MV-4-11 (cell line): ENCODE measurements at regions not wholly inside any gene's neighbourhood (a gene's known extent, or its start where the extent isn't known, plus 50 kb on each side); places are given as distances from the start of the nearest gene placed in this dataset.
"Not testable (repeated sequence)": the region's sequence is repeated elsewhere in the genome, so short reads cannot be mapped to it uniquely, and the experiment has no call there.

ENCODE experiments used
- DNase-seq: peaks from one replicate; lab custom pipeline; 2025; lab: John Stamatoyannopoulos, UW

DNA sequence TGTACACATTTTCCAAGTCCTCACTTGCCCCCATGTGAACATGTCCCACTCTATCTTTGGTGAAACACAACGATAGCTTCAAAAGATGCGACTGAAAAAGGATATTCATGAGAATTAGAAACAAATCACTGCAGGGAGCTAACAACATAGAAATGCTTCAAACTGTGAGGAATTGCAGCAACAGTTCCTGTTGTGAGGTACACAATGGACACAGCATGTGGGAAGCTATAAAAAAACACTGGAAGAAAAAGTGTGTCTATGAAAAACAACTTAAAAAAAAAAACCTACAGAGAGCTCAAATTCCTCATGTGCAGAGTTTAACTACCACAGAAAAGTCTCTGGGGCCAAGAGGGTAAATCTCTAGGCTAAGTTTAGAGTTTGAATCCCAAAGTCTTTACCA lies 51.6 kb upstream of the BLTP1 start:
- DNase-seq: no peak

DNA sequence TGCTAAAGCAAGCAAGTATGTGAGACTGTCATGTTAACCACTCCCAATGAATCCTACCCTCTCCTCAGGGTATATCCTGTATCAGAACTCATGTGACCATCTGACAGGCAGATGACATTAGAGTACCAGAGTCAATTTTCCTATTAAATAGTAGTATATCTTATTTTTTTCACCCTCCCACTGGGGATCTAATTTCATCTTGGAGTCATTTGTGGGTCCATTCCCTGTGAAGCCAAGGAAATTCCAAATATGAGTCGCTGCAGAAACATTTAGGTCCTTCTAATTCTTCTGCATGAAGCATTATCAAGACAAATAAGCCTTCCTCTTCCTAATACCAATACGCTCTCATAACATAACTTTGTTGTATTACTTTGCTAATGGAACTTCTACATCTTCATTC lies 52.2 kb upstream of the BLTP1 start:
- DNase-seq: no peak

DNA sequence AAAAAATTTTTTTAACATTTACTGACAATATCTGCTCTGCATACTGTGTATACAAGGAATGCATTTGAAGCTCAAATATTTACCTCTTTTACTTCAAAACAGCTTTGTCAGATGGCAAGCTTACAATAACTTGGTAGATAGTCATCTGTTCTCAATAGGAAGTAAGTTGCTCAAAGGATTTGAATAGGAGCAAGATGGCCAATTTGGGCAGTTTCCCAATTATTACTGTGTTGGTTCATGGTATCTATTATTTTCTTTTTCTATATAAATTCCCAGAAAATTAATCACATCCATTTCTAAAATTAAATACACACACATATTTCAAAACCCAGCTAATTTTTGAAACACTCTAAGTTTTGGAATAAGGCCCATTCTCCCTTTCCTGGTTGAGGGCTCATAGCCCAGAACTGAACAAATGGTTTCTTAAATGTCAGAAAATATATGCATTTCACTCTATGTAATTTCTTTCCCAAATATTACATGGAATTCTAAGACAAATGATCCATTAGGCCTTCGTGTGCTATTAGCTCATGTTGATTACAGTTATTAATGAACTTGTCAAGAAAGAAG lies 60.2 kb upstream of the BLTP1 start:
- DNase-seq: no peak

DNA sequence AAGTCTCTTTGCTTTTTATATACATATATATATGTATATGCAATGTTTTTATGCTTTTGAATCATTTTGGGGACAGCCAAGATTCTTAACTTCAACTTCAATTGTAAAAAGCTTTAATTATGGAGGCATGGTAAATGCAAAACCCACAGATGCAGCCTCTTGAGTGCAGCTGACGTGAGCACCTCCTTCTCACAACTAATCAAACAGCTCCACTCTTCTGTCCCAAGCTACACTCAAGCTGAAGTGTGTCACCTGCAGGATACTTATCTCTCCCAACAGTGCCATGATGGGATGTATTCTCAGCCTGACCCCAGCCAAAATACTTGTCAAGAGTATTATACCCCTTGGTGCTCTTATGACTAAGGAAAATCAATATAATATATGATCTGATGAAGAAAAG lies 60.7 kb upstream of the BLTP1 start:
- DNase-seq: no peak

DNA sequence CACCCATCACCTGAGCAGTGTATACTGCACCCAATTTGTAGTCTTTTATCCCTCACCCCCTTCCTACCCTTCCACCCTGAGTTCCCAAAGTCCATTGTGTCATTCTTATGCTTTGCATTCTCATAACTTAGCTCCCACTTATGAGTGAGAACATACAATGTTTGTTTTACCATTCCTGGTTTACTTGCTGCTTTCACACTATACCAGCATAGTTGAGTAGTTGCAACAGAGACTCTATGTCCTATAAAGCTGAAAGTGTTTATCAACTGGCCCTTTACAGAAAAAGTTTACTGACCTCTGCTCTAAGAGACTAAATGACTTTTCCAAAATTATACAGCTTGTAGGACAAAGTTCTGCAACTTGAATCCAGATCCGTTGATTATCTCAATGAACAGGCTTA lies 61.1 kb upstream of the BLTP1 start:
- no peak for DNase-seq

DNA sequence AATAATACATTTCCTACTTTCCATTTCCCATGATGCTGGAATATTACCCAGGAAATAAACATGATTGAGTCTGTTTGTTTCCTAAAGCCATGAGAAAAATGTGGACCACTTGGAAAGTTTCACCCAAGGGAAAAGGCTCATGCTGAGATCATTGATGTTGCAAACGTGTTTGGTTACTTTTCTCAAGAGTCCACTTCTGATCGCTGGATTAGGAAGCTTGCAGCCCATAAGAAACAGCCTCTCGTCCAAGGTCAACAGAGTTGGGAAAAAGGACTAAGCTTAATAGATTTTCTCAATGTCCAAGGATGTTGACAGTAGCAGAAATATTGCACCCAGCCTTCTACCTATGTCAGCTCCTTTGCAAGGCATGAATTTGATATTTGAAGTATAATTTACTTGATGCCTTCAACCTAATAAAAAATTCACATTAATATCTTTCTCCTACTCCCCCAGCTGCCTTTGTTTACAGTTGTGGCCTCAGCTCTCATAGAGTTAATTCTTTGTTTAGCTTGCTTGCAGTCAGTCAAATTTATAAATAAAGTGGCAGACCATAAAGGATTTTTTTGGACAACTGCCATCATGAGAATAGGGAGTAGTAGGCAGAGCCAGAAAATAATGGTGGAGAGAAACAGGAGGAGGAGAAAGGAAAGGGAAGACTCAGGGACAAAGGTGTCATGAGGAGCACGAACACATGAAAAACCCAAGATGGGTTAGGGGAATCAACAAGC lies 65.6 kb upstream of the BLTP1 start:
- DNase-seq: no peak

DNA sequence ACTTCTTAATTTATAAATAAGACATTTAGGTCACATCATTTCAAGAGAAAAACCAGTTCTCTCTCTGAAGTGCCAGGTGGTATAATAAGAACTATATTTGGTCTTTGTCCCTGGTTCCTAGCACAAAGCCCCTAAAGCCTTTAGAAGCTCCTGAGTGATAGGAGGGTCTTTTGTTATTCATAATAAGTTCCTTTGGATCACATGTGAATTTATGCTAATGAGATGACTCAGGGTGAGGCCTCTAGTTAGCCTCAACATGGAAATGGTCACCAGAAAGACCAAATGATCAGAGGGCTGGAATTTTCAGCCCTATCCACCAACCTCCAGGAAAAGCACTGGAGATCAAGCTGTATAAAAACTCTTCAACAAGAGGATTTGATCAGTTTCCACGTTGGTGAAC lies 68.1 kb upstream of the BLTP1 start:
- DNase-seq: no peak

DNA sequence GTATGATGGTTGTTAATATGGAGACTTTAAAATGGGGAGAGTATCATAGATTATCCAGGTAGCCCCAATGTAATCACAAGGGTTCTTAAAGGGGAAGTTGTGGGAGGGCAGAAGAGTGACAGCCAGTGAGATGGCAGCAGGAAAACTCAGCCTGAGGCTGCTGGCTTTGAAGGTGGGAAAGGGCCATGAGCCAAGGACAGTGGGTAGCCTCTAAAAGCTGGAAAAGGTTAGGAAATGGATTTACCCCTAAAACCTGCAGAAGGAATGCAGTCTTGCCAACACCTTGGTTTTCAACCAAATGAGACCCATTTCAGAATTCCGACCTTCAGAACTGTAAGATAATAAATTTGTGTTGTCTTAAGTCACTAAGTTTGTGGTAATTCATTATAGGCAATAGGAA lies 68.8 kb upstream of the BLTP1 start:
- DNase-seq: no peak

DNA sequence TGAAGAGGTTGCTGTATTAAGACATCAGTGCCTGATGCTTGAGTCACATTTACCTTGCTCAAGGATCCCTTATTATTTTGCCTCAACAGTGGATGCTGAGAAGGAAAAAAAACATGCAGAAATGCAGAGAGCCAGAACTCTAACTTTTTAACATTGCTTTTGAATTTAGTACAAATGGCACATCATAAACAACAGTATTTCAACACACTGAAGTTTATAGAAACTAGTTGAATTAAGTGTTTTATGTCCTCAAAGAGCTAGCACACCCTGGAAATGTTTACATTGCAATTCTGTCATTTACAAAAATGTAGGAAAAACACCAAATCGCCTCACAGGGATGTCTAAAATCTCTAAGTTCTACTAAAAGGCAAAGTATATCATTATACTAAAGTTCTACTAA lies 69.5 kb upstream of the BLTP1 start:
- DNase-seq: no peak

DNA sequence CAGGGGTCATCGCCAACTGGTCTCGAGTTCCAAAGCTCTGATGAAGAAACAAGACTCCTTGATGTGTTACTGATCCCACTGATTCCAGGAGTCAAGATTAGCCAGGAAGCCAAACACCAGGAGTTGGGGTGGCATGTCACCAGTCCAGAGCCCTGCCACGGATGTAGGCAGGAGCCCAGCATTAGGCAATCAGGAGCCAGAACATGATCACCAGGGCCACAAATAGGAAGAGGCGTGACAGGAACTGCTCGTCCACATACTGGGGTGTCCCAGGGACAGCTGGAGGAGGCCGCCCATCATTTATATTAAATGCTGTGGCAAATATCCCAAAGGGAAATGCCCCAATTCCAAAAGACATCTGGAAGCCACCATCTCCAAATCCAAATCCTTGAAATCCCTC lies 74.5 kb upstream of the BLTP1 start:
- DNase-seq: not testable (repeated sequence)

DNA sequence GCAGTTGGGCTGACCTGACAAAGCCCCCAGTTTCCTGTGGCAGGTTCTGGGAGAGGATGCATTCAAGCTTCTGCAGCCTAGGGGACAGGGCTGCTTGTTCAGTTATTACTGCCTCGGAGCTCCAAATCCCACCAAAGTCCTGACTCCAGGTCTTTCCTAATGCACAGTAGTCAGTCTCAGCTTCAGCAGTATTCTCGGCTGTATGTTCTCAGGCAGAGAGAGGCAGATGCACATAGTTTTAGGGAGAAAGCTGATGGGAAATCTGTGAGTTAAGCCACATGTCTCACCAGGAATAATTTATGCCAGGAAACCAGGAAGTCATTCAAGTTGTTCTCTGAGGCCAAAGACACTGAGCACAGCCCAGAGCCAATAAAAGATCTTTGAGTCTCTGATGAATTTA lies 75.3 kb upstream of the BLTP1 start:
- not testable (repeated sequence) for DNase-seq

DNA sequence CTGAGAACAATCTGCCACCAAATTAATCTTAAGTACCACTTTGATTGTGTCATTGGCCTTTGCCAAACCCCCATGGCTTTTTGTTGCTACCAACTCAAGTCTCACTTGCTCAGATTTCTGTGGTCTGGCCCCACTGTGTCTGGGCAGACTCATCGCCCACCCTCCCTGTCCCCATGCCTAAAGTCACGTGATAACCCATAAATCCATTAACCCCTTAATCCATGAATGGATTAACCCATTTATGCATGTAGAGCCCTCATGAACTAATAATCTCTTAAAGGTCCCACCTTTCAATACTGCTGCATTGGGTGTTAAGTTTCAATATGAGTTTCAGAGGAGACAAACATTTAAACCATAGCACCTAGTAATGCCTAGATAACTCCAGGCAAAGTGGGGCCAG lies 78.5 kb upstream of the BLTP1 start:
- DNase-seq: no peak

DNA sequence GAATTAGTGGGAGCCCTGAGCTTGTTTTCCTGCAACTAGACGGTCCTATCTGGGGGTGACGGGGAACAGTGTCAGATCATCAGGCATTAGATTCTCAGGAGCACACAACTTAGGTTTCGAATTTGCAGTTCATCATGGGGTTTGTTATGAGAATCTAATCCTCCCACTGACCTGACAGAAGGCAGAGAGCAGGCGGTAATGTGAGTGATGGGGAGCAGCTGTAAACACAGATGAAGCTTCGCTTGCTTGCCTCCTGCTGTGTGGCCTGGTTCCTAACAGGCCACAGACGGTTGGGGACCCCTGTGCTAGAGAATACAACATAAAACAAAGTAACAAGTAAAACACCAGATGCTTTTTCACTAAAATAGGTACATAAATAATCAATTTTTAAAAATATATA lies 86.2 kb upstream of the BLTP1 start:
- DNase-seq: no peak

DNA sequence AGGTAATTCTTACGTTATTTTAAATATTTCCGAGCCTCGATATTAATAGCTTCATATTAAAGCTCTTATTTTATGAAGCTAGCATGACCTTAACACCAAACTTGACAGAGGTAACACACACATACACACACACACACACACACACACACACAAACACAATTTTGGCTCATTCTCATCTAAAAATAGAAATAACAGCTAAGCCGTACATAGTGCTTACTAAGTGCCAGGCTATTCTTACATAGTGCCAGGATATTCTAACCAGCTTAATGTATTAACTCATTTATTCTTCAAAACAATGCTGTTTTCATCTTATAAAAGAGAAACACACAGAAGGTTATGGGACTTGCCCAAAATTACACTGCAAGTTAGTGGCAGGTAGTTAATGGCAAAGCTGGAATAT lies 87.0 kb upstream of the BLTP1 start:
- DNase-seq: no peak

DNA sequence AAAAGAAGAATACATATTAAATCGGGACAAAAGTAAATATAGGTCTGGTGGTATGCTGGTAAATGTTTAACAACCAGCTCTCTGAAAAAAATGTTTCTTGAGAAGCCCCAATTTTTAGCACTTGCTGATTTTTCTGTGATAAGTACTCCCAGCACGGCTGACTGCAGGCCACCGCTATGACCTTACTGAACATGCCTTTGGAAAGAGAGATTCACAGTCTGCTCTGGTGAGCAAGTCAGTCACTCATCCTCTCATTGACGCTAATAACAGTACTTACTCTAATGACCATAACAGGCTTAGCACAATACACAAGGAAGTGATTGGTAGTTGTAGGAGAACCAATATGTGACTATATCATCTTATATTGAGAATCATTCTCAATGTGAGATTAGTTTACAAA lies 98.9 kb upstream of the BLTP1 start:
- no peak for DNase-seq

DNA sequence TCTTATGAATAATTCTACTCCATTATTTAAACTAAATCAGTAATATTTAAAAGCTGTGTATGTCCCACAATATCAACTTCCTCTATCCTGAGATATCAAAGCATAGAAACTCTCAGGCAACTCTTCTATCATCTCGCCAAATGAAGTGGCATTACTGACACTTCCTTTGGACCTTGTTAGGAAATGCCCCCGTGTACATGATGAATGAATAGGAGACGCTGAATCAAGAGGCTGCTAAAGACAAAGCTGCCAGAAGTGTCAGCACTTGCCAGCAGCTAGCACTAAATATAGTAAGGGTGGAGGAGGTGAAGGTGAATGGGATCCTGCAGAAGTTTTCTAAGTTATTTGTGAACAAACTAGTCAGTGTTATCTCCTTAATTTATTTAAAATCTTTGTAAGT lies 99.5 kb upstream of the BLTP1 start:
- no peak for DNase-seq

DNA sequence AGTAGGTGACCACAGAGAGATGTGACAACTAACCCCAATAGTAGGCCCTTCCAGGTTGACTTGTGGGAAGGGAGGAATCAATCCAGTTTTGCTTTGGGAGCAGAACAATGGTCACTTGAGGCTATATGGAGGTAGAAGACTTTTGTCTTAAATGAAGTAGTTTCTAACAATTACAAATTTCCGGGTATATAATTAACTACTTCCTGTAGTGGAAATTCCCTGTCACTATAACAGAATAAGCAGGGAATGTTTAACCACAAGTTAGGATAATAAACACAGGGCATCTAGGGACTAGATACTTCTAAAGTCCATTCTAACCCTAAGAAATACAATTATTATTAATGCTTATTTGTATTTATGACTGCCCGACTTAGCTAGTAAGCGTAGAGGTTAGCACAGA lies 99.0 kb upstream of the TRPC3 start:
- no peak for DNase-seq

DNA sequence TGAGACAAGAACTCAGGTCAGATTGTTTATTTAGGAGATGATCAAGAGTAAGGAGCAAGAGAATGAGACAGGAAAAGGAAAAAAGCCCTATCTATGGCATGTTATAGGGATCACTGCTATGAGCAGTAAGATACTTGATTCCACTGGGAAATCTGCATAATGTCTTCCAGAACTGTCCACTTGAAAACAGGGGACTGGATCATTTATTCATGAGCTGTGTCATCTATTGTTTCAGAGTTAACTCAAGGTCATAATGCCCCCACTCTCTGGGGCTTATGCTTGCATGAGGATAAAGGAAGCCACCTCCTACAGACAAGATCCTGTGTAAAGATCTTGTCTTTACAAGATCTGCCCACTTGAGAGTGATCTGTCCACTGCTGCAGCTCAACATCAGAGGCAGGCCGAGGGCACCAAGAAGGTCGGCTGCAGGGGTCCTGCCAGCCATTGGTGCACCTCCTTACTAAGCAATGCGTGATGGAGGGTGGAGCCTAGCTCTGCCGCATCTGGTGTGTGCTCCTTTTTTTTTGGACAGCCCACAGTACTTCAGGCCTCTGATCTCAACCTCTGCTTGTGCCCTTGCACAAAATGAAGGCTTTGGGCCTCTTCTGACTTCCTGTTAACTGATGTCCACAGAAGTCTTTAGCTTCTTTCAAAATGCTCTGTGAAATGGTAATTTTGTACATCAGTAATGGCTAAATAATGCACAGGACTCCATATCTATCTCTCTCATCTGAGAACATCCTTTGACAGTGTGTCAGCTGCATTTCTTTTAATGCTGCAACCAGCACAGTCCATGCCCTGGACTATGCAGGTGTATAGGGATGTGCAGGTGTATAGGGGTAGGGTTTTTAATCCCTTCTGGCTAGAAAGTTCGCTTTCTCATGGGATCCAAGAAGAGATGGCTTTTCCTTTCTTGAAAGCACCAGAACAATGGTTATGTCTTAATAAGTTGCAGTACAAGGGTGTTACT lies 95.9 kb upstream of the TRPC3 start:
- no peak for DNase-seq

DNA sequence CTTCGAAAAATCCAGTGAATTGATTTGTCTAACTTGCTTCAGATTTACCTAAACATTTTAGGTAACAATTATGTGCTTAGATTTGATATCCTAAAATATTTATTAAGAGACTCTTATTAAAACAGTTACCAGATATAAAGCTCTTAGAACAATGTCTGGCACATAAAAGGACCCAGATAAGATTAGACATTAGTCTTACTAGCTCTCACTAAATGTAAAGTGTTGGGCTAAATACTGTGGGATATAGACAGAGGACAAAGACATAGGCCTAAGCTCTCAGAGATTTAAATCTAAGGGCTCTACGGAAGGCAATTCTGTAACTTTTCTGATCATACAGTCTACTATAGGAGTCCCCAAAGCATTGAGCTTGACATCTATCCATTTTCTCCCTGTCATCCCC lies 94.4 kb upstream of the TRPC3 start:
- DNase-seq: no peak

DNA sequence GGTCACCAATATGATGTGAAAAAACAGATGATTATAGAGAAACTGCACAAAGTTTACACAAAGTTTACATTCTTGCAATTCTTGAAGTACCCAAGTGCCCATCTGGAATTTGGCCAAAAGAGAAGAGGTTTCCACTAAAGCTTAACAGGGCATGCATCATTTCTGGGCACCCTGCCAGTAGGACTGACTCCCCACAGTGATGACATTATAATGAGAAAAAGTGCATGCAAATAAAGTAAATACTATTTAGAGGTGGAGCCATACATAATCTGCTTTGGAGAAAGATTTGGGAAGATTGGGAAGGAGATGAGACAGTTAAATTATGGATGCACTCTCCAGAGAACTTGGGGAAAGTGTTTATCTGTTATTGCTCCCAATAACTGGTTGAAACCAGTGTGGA lies 93.7 kb upstream of the TRPC3 start:
- DNase-seq: peak; percentile 10

DNA sequence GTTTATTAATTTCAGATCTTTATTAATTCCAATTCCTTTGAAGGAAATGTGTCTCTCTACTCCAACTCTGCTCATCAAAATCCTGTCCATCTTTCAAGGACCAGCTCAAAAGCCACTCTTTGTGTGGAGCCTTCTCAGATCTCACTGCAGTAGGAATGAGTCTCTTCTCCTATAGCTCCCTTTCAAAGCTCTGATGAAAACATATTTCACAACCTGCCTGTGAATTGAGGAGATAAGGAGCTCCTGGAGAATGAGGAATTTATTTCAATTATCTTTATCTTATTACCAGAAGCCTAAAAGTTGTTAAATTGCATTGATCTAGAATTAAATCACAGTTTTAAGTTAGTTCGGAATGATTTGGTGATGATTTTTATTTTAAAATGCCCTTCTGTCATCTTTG lies 92.6 kb upstream of the TRPC3 start:
- no peak for DNase-seq

DNA sequence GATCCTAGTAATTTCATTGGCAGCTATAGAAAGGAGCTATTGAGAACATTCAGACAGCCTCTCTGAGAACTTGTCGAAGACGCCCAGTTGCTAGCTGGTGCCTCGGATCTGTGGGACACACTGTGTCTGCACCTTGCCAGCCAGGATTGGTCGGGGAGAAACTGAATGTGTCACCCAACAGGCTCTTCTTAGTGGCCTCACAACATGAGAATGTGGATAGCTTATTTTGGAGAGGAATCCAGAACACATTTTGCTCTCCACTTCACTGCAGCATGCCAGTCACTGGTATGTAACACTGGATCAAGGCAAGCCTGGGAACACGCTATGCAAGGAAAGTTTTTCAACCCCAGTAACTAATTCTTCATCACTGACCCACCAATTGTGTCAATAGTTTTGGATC lies 89.5 kb upstream of the TRPC3 start:
- DNase-seq: no peak

DNA sequence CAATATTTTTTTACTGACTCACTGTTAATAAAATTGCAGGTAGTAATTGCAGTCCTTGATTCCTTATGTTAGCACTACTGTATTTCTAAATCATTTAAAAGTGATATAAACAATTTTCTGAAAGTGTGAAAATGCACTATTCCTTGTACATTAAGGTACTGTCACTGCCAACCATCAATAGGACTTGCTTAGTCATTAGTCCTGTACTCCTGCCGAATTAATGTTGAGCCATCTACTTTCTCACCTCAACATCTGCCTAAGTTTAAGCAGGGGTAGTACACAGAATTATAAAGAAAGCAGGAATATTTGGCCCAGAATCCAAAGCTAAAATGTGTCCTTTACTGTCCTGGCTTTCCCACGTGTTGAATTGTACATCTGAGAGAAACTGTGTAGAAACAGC lies 87.0 kb upstream of the TRPC3 start:
- DNase-seq: no peak
